ENCODE measurements at regions not wholly inside any gene's neighbourhood (a gene's known extent, or its start where the extent isn't known, plus 50 kb on each side); places are given as distances from the start of the nearest gene placed in this dataset.

DNA sequence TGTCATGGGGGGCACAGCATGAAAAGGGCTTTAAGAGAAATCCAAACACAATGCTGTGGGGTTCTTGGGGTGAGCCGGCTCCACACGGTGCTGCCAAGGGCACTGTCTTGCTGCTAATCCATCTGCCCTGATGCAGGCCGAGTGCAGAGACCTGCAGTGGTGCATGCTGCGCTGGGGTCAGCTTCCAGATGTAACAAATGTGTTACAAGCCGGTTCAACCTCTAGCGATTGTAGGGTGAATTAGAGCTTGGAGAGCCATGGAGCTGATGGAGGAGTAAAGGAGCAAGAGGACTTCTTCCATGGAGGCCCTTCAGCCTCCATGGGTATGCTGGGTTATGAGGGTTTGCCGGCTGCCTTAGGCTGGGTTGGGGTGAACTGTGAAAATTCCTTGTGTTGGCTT is 402.3 kb downstream of the TYW1 start:
- WGBS, 5 donors: 64 to 75% (median 69%) methylated on average over 7 of the region's 7 CpGs
- H3K36me3 ChIP-seq: no peaks in the 10 kb centered on the region
- no peaks in the 10 kb centered on the region for H3K27me3 ChIP-seq
- peaks cover 0 to 21% (median 19%) of the 10 kb centered on the region in 4 donors for H3K9me3 ChIP-seq
- TF ChIP-seq EP300 (IDR thresholded peaks at IDR 0.05) (no peak), POLR2AphosphoS5 (IDR thresholded peaks at IDR 0.05) (no peak), POLR2A (IDR thresholded peaks at IDR 0.05) (no peak)
- TF ChIP-seq, protein P1, sequence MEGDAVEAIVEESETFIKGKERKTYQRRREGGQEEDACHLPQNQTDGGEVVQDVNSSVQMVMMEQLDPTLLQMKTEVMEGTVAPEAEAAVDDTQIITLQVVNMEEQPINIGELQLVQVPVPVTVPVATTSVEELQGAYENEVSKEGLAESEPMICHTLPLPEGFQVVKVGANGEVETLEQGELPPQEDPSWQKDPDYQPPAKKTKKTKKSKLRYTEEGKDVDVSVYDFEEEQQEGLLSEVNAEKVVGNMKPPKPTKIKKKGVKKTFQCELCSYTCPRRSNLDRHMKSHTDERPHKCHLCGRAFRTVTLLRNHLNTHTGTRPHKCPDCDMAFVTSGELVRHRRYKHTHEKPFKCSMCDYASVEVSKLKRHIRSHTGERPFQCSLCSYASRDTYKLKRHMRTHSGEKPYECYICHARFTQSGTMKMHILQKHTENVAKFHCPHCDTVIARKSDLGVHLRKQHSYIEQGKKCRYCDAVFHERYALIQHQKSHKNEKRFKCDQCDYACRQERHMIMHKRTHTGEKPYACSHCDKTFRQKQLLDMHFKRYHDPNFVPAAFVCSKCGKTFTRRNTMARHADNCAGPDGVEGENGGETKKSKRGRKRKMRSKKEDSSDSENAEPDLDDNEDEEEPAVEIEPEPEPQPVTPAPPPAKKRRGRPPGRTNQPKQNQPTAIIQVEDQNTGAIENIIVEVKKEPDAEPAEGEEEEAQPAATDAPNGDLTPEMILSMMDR (IDR thresholded peaks at IDR 0.05): no peak
- DNase-seq: no peak
- no peak overlapping the region for H3K27ac ChIP-seq
- intact Hi-C loops (cut with DNase I; ENCODE audit: low total_unique reads): no loop called here
- no peaks in the 10 kb centered on the region for H3K4me1 ChIP-seq
- H3K4me3 ChIP-seq: no peak overlapping the region

DNA sequence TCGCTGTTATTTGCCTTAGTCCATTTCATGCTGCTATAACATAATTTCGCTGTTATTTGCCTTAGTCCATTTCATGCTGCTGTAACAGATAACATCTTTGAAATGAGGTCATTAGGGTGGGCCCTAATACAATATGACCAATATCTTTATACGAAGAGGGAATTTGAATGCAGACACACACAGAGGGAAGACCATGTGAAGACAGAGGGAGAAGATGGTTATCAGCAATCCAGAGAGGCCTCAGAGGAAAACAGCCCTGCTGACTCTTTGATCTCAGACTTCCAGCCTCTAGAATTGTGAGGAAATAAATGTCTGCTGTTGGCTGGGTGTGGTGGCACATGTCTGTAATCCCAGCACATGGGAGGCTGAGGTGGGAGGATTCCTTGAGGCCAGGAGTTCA is 404.9 kb downstream of the TYW1 start:
- no peak for TF ChIP-seq POLR2AphosphoS5 (IDR thresholded peaks at IDR 0.05)
- TF ChIP-seq POLR2A (IDR thresholded peaks at IDR 0.05): no peak
- TF ChIP-seq, protein P1 (IDR thresholded peaks at IDR 0.05): no peak
- no peak for TF ChIP-seq EP300 (IDR thresholded peaks at IDR 0.05)
- Histone ChIP-seq H3K9me3 (peaks cover 0 to 21% (median 19%) of the 10 kb centered on the region in 4 donors), H3K4me3 (no peak overlapping the region), H3K4me1 (no peaks in the 10 kb centered on the region), H3K27me3 (no peaks in the 10 kb centered on the region), H3K36me3 (no peaks in the 10 kb centered on the region), H3K27ac (no peak overlapping the region)
- intact Hi-C loops (cut with DNase I; ENCODE audit: low total_unique reads): no loop called here
- no peak for DNase-seq
- 78 to 86% (median 81%) methylated on average over 3 of the region's 3 CpGs for WGBS, 5 donors

DNA sequence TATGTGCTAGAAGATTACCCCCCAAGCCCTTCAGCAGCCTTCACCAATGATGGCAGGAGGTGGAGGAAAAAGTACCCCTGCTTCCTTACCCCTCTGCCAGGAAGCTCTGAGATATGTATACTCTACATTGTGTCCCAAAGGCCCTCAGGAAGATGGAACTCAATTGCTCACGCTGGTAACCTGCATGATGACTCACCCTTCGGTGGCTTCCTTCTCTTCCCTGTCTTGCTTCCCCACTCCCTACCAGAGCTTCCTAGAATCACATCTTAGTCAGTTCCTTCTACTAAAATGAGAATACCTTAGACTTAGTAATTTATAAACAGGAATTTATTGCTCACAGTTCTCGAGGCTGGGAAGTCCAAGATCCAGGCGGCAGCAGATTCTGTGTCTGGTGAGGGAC is 405.6 kb downstream of the TYW1 start:
- Histone ChIP-seq H3K27ac (no peak overlapping the region), H3K36me3 (no peaks in the 10 kb centered on the region), H3K27me3 (no peaks in the 10 kb centered on the region), H3K4me1 (no peaks in the 10 kb centered on the region), H3K9me3 (peaks cover 0 to 21% (median 19%) of the 10 kb centered on the region in 4 donors), H3K4me3 (no peak overlapping the region)
- DNase-seq: no peak
- TF ChIP-seq, protein P1 (IDR thresholded peaks at IDR 0.05): no peak
- TF ChIP-seq EP300 (IDR thresholded peaks at IDR 0.05) (no peak), POLR2AphosphoS5 (IDR thresholded peaks at IDR 0.05) (no peak), POLR2A (IDR thresholded peaks at IDR 0.05) (no peak)
- 77 to 88% (median 84%) methylated on average over 4 of the region's 4 CpGs for WGBS, 5 donors
- intact Hi-C loops (cut with DNase I; ENCODE audit: low total_unique reads): no loop called here

DNA sequence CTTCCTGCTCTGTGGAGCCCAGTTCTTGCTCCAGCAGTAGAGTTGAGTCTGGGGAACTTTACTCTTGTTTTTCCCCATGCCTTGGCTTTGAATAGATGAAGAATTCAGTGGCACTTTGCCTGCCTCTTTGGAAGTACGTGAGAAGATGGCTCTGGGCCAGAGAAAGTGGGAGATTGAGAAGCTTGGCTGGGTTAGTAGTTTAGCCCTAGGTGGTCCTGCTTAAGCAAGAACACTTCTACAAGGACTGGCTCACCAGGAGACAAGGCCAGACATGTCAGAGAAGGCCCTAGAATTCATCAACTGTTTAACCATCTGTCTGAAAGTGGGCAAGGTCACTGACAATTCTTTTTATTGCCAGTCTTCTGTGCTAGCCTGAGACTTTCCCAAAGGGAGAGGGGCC is 410.3 kb downstream of the TYW1 start:
- H3K36me3 ChIP-seq: no peaks in the 10 kb centered on the region
- peaks cover 0 to 17% (median 9%) of the 10 kb centered on the region in 4 donors for H3K9me3 ChIP-seq
- 8 to 29% (median 24%) methylated on average over 1 of the region's 1 CpG for WGBS, 5 donors
- DNase-seq: peak in 1 of 2 donors; percentile 43
- intact Hi-C loops (cut with DNase I; ENCODE audit: low total_unique reads): no loop called here
- H3K4me1 ChIP-seq: no peaks in the 10 kb centered on the region
- TF ChIP-seq, protein P1 (IDR thresholded peaks at IDR 0.05): no peak
- no peak for TF ChIP-seq EP300 (IDR thresholded peaks at IDR 0.05)
- no peak for TF ChIP-seq POLR2A (IDR thresholded peaks at IDR 0.05)
- no peak for TF ChIP-seq POLR2AphosphoS5 (IDR thresholded peaks at IDR 0.05)
- no peak overlapping the region for H3K4me3 ChIP-seq
- no peaks in the 10 kb centered on the region for H3K27me3 ChIP-seq
- H3K27ac ChIP-seq: no peak overlapping the region
